ENCODE measurements at regions not wholly inside any gene's neighbourhood (a gene's known extent, or its start where the extent isn't known, plus 50 kb on each side); places are given as distances from the start of the nearest gene placed in this dataset.
"Not testable (repeated sequence)": the region's sequence is repeated elsewhere in the genome, so short reads cannot be mapped to it uniquely, and the experiment has no call there.

DNA sequence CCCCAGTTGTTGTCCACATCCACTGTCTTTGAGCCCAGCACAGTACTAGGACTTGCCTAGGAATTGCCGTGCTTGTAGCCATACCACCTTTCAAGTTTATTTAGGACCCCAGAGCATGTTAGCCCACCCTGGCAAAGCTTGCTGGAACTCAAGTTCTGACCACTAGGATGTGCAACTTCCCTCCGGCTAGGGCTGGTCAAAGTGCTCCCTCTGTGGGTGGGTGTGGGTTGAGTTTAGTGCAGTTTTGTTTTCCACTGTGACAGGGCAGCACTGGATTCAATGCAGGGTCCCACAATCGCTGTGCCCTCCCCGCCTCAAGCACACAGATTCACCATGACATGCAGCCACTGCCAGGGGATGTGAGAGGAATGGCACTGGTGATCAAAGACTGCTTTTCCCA is 96.0 kb downstream of the RASGEF1B start:
- DNase-seq, result no peak

DNA sequence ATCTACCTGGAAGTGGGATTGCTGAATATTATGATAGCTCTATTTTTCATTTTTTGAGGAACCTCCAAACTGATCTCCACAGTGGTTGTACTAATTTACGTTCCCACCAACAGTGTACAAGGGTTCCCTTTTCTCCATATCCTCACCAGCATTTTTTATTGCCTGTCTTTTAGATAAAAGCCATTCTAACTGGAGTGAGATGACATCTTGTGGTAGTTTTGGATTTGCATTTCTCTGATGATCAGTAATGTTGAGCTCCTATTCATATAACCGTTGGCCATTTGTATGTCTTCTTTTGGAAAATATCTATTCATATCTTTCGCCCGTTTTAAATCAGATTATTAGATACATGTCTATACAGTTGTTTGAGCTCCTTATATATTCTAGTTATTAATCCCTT is 101.8 kb downstream of the RASGEF1B start:
- no peak for DNase-seq

DNA sequence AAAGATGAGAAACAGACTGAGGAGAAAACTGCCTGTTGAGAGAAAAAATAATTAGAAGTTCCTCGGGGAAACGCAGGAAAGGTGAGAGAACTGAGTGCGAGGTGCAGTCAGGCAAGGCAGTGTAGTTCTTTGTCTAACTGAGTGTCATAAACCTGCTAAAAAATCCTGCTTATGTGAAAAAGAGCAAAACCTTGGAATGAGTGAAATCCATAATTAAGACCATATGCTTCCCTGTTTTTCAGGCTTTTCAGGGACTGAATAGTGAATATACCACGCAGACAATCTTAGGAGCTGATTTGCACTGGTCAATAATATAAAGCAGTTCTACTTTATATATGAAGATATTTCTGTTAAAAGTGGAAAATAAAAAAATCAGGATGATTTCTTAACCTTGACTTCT is 104.9 kb downstream of the RASGEF1B start:
- no peak for DNase-seq

- DNase-seq, result no peak
These were observed 111.0 kb downstream of the RASGEF1B start for GRCh38 chr4:81360737-81361136.

GRCh38 chr4:81359207-81359606 is 112.5 kb downstream of the RASGEF1B start:
- DNase-seq, result no peak

DNA sequence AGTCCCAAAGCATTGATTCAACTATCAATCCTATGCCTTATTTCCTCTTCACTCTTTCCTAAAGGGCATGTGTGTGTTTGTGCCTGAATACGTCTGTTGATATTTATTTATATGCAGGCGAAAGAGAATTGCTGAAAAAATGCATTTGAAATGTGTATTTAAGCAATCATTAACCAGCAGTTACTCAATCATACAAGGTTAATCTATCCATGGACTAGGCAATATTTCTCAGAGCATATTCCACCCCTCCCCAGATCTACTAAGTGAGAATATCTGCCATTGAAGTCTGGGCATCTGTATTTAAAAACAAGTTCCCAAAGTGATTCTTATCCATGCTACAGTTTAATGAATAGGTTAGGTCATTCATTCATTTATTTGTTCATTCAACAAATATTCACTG is 113.6 kb downstream of the RASGEF1B start:
- no peak for DNase-seq

DNA sequence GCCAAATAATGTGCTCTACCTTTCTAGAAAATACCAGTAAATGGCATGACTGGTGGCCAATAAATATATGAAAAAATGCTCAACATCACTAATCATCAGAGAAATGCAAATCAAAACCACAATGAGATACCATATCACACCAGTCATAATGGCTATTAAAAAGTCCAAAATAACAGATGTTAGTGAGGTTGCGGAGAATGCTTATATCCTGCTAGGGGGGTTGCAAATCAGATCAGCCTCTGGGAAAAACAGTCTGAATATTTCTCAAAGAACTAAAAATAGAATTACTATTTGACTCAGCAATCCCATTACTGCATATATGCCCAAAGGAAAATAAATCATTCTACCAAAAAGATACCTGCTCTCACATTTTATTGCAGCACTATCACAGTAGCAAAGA is 115.1 kb downstream of the RASGEF1B start:
- DNase-seq, result no peak

DNA sequence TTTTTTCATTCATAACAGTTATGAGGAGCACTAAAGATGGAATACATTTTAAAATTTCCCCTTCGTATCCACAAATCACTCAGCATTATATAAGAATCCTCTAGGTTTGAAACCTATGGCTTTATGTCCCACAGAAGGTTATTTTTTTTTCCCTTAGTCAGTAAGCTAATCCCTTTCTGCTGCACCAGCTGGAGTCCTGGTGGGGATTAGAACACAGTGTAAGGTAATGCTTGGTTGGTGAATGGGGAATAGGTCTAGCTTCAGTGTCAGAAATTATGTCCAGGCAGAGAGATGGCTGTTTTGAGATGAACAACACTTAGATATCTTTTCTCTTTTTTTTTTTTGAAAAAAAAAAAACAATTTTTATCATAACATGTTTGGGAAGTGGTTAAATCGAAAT is 116.6 kb downstream of the RASGEF1B start:
- no peak for DNase-seq

GRCh38 chr4:81353861-81354260 is 117.8 kb downstream of the RASGEF1B start:
- no peak for DNase-seq

GRCh38 chr4:81352446-81352835 is 119.3 kb downstream of the RASGEF1B start:
- DNase-seq, result no peak

GRCh38 chr4:81351654-81352445 is 119.9 kb downstream of the RASGEF1B start:
- DNase-seq, result peak; percentile 18

DNA sequence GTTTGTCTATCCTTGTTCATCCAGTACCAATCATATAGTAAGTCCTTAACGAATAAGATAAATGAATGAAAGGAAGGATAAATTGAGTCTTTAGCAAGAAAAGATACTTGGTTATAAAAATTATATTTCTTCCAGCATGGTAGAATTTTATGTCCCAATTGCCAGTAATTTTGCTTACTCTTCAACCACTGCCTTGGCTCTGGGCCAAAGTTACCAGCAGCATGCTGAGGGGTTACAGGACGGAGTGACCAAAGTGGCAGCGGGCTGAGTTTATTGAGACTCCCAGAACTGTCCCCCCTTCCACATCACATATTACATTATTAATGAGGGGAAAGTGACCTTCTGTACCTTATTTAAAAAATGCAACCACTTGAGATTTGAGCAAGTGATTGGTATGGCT is 121.7 kb downstream of the RASGEF1B start:
- DNase-seq, result no peak

- DNase-seq, result no peak
These were observed 123.0 kb downstream of the RASGEF1B start for GRCh38 chr4:81348778-81349094.

GRCh38 chr4:81348086-81348777 is 123.5 kb downstream of the RASGEF1B start:
- DNase-seq, result no peak

- no peak for DNase-seq
These were observed 125.0 kb downstream of the RASGEF1B start for GRCh38 chr4:81346719-81347118.

DNA sequence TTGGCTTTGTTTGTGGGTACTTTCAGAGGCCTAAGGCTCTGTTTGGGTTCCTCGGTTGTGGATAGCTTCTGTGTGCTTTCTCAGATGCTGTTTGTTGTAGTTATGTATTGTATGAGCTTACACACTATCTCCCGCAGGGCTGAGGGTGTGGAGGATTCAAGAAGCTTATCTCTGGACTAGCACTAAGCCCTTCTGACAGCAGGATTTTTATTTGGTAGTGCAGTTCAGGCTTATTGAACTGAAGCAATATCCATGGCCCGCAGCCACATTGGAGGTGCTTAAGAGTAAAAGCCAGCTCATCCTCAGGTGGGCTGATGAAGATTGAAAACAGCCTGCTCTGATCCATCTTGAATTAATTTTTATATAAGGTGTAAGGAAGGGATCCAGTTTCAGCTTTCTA is 128.2 kb downstream of the RASGEF1B start:
- no peak for DNase-seq

DNA sequence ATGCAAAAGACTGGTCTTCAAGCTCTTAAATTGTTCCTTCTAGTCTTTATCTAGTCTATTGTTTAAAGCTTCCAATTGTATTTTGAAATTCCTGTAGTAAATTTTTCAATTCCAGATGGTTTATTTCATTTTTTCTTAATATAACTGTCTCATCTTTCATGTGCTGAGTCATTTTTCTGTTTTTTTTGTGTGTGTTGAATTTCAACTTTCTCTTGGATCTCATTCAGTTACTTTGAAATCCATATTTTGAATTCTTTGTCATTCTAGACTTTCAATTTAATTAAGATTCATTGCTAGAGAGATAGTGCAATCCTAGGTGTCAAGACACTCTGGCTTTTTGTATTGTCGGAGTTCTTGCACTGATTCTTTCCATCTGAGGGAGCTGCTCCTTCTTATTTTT is 128.0 kb upstream of the PRKG2 start:
- DNase-seq, result no peak

- DNase-seq, result no peak
These were observed 122.2 kb upstream of the PRKG2 start for GRCh38 chr4:81337211-81337610.

GRCh38 chr4:81335122-81335912 is 120.3 kb upstream of the PRKG2 start:
- no peak for DNase-seq

- DNase-seq, result no peak
These were observed 115.0 kb upstream of the PRKG2 start for GRCh38 chr4:81330018-81330417.

DNA sequence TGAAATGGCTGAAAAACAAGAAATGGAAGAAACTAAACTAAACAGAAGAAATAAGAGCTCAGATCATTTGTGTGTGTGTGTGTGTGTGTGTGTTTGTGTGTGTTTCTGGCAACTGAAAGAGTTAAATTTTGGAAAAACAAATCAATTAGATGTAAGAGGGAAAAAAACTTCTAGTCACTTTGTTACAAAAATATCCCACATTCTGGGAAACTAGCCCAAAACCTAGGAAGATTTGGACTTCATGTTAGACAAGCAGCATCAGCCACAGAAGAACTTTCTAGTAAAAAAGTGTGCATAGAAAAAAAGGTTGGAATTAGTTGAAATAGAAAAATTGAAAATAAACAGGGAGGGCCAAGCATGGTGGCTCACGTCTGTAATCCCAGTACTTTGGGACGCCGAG is 111.6 kb upstream of the PRKG2 start:
- DNase-seq, result no peak

GRCh38 chr4:81324594-81324993 is 109.6 kb upstream of the PRKG2 start:
- DNase-seq, result not testable (repeated sequence)

DNA sequence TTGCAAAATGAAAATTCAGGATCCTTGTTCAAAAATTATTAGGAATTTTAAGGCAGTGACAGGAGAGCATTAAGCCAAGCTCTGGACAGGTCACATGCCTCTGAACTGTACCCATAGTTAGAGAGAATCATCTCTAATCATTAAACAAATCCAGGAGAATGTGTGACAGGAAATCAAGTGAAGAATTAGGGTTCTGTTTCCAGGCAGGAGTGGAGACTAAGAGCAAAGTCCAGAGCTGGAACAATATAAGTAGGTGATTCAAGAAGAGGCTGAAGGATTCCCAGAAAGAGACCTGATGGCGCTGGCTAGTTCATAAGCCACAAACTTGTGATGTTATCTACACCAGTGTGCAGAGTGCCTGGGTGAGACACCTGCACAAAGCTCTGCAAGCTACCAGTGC is 104.6 kb upstream of the PRKG2 start:
- no peak for DNase-seq

DNA sequence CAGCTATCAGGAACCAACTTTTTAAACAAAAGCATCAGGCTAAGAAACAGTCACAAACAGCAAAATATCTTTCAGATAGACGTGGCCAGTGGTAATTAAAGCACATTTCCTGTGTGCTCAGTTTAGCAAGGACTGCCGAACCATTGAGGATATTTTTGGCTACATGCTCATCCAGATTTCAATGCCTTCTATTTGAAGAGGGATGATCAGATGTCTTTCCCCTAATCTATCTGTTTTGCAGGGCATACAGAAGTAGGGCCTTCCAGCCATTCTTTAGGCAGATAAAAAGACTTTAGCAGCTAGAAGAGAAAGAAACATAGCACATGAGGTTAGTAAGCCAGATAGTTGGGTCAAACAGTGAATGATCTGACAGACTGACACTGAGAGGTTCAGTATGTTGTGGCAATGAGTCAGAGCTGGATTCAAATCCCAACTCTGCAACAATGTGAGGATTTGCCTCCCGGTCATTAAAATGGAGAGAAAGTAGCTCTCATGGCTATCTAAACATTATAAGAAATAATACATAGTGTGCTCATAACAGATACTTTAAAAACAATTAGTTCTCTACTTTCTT is 100.0 kb upstream of the PRKG2 start:
- no peak for DNase-seq
